BE2C (cell line): ENCODE measurements at regions not wholly inside any gene's neighbourhood (a gene's known extent, or its start where the extent isn't known, plus 50 kb on each side); places are given as distances from the start of the nearest gene placed in this dataset.

Experiments used
- DNase-seq: peaks from one replicate; pipeline ENCODE4 v3.0.0-alpha.2; 2020
- H3K27me3 ChIP-seq: fragments of 250-450 bp; sonication (Bioruptor Pico); 2 replicates; pipeline ENCODE4 v1.5.1; 2020; ENCODE audit warnings: mild to moderate bottlenecking
- H3K36me3 ChIP-seq: fragments of 250-450 bp; sonication (Bioruptor Pico); 2 replicates; pipeline ENCODE4 v1.5.1; 2020; ENCODE audit warnings: mild to moderate bottlenecking
- H3K4me1 ChIP-seq: fragments of 250-450 bp; sonication (Bioruptor Pico); 2 replicates; pipeline ENCODE4 v1.5.1; 2020
- H3K4me3 ChIP-seq: 2 replicates; pipeline ENCODE4 v1.5.1; 2011; ENCODE audit warnings: low read depth, low read length
- H3K9me3 ChIP-seq: fragments of 250-450 bp; sonication (Bioruptor Pico); 2 replicates; pipeline ENCODE4 v1.5.1; 2020
- CTCF ChIP-seq: IDR thresholded peaks from 2 replicates; pipeline ENCODE4 v1.5.1; 2012; ENCODE audit warnings: mild to moderate bottlenecking, low read depth, low read length

- TF ChIP-seq CTCF: no peak
- no peak for DNase-seq
- Histone ChIP-seq H3K27me3 (no peaks in the 10 kb centered on the region), H3K4me3 (no peak overlapping the region), H3K9me3 (no peaks in the 10 kb centered on the region), H3K4me1 (no peaks in the 10 kb centered on the region), H3K36me3 (no peaks in the 10 kb centered on the region)
These were observed 407.0 kb upstream of the SOX9 start for GRCh38 chr17:71713846-71714245.

- Histone ChIP-seq H3K4me3 (no peak overlapping the region), H3K9me3 (no peaks in the 10 kb centered on the region), H3K4me1 (no peaks in the 10 kb centered on the region; the same call in 1 of the 2 replicates), H3K36me3 (no peaks in the 10 kb centered on the region), H3K27me3 (no peaks in the 10 kb centered on the region)
- no peak for DNase-seq
- no peak for TF ChIP-seq CTCF
These were observed 396.5 kb upstream of the SOX9 start for GRCh38 chr17:71724339-71724738.

GRCh38 chr17:71725811-71726210 lies 395.0 kb upstream of the SOX9 start:
- no peak for TF ChIP-seq CTCF
- Histone ChIP-seq H3K4me3 (no peak overlapping the region), H3K4me1 (no peaks in the 10 kb centered on the region; the same call in 1 of the 2 replicates), H3K27me3 (no peaks in the 10 kb centered on the region), H3K36me3 (no peaks in the 10 kb centered on the region), H3K9me3 (no peaks in the 10 kb centered on the region)
- DNase-seq: no peak

GRCh38 chr17:71726341-71726740 lies 394.5 kb upstream of the SOX9 start:
- no peak for TF ChIP-seq CTCF
- H3K4me1 ChIP-seq: no peaks in the 10 kb centered on the region; the same call in 1 of the 2 replicates
- H3K4me3 ChIP-seq: peak overlapping the region; percentile 35
- H3K27me3 ChIP-seq: no peaks in the 10 kb centered on the region
- no peaks in the 10 kb centered on the region for H3K9me3 ChIP-seq
- no peaks in the 10 kb centered on the region for H3K36me3 ChIP-seq
- no peak for DNase-seq

GRCh38 chr17:71727292-71727691 lies 393.5 kb upstream of the SOX9 start:
- TF ChIP-seq CTCF: no peak
- Histone ChIP-seq H3K9me3 (no peaks in the 10 kb centered on the region), H3K4me3 (no peak overlapping the region), H3K27me3 (no peaks in the 10 kb centered on the region), H3K36me3 (no peaks in the 10 kb centered on the region), H3K4me1 (no peaks in the 10 kb centered on the region; the same call in 1 of the 2 replicates)
- DNase-seq: no peak

- TF ChIP-seq CTCF: no peak
These were observed 393.1 kb upstream of the SOX9 start for GRCh38 chr17:71727723-71728122.

More at GRCh38 chr17:71727723-71728122, 393.1 kb upstream of the SOX9 start:
- Histone ChIP-seq H3K36me3 (no peaks in the 10 kb centered on the region), H3K4me3 (no peak overlapping the region), H3K27me3 (no peaks in the 10 kb centered on the region), H3K4me1 (no peaks in the 10 kb centered on the region; the same call in 1 of the 2 replicates), H3K9me3 (no peaks in the 10 kb centered on the region)
- no peak for DNase-seq
